Retinal pigment epithelial cell (primary cell): ENCODE measurements at regions not wholly inside any gene's neighbourhood (a gene's known extent, or its start where the extent isn't known, plus 50 kb on each side); places are given as distances from the start of the nearest gene placed in this dataset.

Source experiments
- DNase-seq: peaks from one replicate; pipeline ENCODE4 v3.0.0-alpha.2; 2010; ENCODE audit warnings: low read depth
- H3K4me3 ChIP-seq: 2 replicates; pipeline ENCODE4 v1.5.1; 2011; ENCODE audit warnings: mild to moderate bottlenecking, low read length, control low read depth, moderate library complexity
- CTCF ChIP-seq: conservative IDR thresholded peaks from 2 replicates; pipeline ENCODE4 v1.5.1; 2011; ENCODE audit warnings: low read depth, low read length, control low read depth, inconsistent platforms

GRCh38 chr21:37983336-37984095 is 67.3 kb upstream of the KCNJ6 start:
- DNase-seq = no peak
- H3K4me3 ChIP-seq = no peak overlapping the region
- no peak for TF ChIP-seq CTCF

GRCh38 chr21:37984416-37984815 is 68.2 kb upstream of the KCNJ6 start:
- H3K4me3 ChIP-seq = no peak overlapping the region
- TF ChIP-seq CTCF = no peak
- DNase-seq = no peak

- H3K4me3 ChIP-seq = no peak overlapping the region
- no peak for TF ChIP-seq CTCF
- no peak for DNase-seq
Observed at GRCh38 chr21:37986000-37986399, 69.7 kb upstream of the KCNJ6 start.

GRCh38 chr21:37986751-37987399 is 70.6 kb upstream of the KCNJ6 start:
- H3K4me3 ChIP-seq = no peak overlapping the region
- no peak for TF ChIP-seq CTCF
- no peak for DNase-seq

GRCh38 chr21:37987668-37988067 is 71.4 kb upstream of the KCNJ6 start:
- no peak overlapping the region for H3K4me3 ChIP-seq
- TF ChIP-seq CTCF = no peak
- no peak for DNase-seq

GRCh38 chr21:37993071-37993470 is 76.8 kb upstream of the KCNJ6 start:
- TF ChIP-seq CTCF = no peak
- no peak for DNase-seq
- no peak overlapping the region for H3K4me3 ChIP-seq

GRCh38 chr21:37994211-37994610 is 78.0 kb upstream of the KCNJ6 start:
- no peak overlapping the region for H3K4me3 ChIP-seq
- no peak for TF ChIP-seq CTCF
- no peak for DNase-seq
